Dendritic cell treated with granulocyte-macrophage colony-stimulating factor and Interleukin-4, amounts not matched to agents 40 ng/mL and 50 ng/mL, for 4 days (primary cell): ENCODE measurements at regions not wholly inside any gene's neighbourhood (a gene's known extent, or its start where the extent isn't known, plus 50 kb on each side); places are given as distances from the start of the nearest gene placed in this dataset.

Experiments used
- H3K27ac Mint-ChIP-seq: one replicate; pipeline ENCODE4 v1.8.0; 2022; ENCODE audit warnings: mild to moderate bottlenecking, mixed read lengths
- H3K27me3 Mint-ChIP-seq: one replicate; pipeline ENCODE4 v1.8.0; 2022; ENCODE audit warnings: mild to moderate bottlenecking, mixed read lengths
- H3K36me3 Mint-ChIP-seq: one replicate; pipeline ENCODE4 v1.8.0; 2022; ENCODE audit warnings: low read depth, mixed read lengths
- H3K4me1 Mint-ChIP-seq: one replicate; pipeline ENCODE4 v1.8.0; 2022; ENCODE audit warnings: low read depth, mixed read lengths
- H3K4me3 Mint-ChIP-seq: one replicate; pipeline ENCODE4 v1.8.0; 2022; ENCODE audit warnings: mild to moderate bottlenecking, moderate library complexity, mixed read lengths
- H3K9me3 Mint-ChIP-seq: one replicate; pipeline ENCODE4 v1.8.0; 2022; ENCODE audit warnings: mixed read lengths
- intact Hi-C: fragments of 100-400 bp; cut with micrococcal nuclease; formaldehyde crosslinking; loops from one replicate; pipeline ENCODE4 v1.15.0; 2022

GRCh38 chr1:23639460-23640095 lies 52.0 kb upstream of the RPL11 start:
- Mint-ChIP-seq H3K4me1 (peaks cover 19% of the 10 kb centered on the region), H3K9me3 (no peaks in the 10 kb centered on the region)

GRCh38 chr1:23638786-23639241 lies 52.8 kb upstream of the RPL11 start:
- Mint-ChIP-seq H3K4me1 (peaks cover 24% of the 10 kb centered on the region), H3K4me3 (no peak overlapping the region), H3K36me3 (no peaks in the 10 kb centered on the region), H3K27ac (no peak overlapping the region), H3K9me3 (no peaks in the 10 kb centered on the region), H3K27me3 (peaks cover 42% of the 10 kb centered on the region)
- intact Hi-C loops: loop anchor here (5.0 kb wide), 1 partner anchor 142 kb away; no protein-coding TSS in a partner anchor

More at GRCh38 chr1:23639460-23640095, 52.0 kb upstream of the RPL11 start:
- H3K27ac Mint-ChIP-seq: no peak overlapping the region
- intact Hi-C loops: loop anchor here (5.0 kb wide), 1 partner anchor 142 kb away; no protein-coding TSS in a partner anchor
- peaks cover 41% of the 10 kb centered on the region for H3K27me3 Mint-ChIP-seq
- H3K4me3 Mint-ChIP-seq: no peak overlapping the region
- H3K36me3 Mint-ChIP-seq: no peaks in the 10 kb centered on the region

GRCh38 chr1:23638188-23638619 lies 53.4 kb upstream of the RPL11 start:
- intact Hi-C loops: loop anchor here (5.0 kb wide), 1 partner anchor 141 kb away; no protein-coding TSS in a partner anchor
- Mint-ChIP-seq H3K4me3 (no peak overlapping the region), H3K9me3 (no peaks in the 10 kb centered on the region), H3K36me3 (no peaks in the 10 kb centered on the region), H3K27me3 (peaks cover 40% of the 10 kb centered on the region), H3K27ac (no peak overlapping the region), H3K4me1 (peaks cover 24% of the 10 kb centered on the region)

GRCh38 chr1:23636009-23636408 lies 55.6 kb upstream of the RPL11 start:
- peaks cover 24% of the 10 kb centered on the region for H3K4me1 Mint-ChIP-seq
- H3K27ac Mint-ChIP-seq: no peak overlapping the region
- H3K4me3 Mint-ChIP-seq: no peak overlapping the region
- intact Hi-C loops: loop anchor here (5.0 kb wide), 1 partner anchor 139 kb away; no protein-coding TSS in a partner anchor
- H3K27me3 Mint-ChIP-seq: peaks cover 46% of the 10 kb centered on the region
- H3K36me3 Mint-ChIP-seq: no peaks in the 10 kb centered on the region
- H3K9me3 Mint-ChIP-seq: no peaks in the 10 kb centered on the region

- peaks cover 24% of the 10 kb centered on the region for H3K4me1 Mint-ChIP-seq
- H3K4me3 Mint-ChIP-seq: peak overlapping the region; percentile 61
- intact Hi-C loops: loop anchor here (5.0 kb wide), 1 partner anchor 138 kb away; no protein-coding TSS in a partner anchor
- no peaks in the 10 kb centered on the region for H3K36me3 Mint-ChIP-seq
- peak overlapping the region; percentile 36 for H3K27ac Mint-ChIP-seq
- H3K9me3 Mint-ChIP-seq: no peaks in the 10 kb centered on the region
- H3K27me3 Mint-ChIP-seq: peaks cover 48% of the 10 kb centered on the region
Observed at GRCh38 chr1:23634840-23635651, 56.6 kb upstream of the RPL11 start.

- Mint-ChIP-seq H3K36me3 (no peaks in the 10 kb centered on the region), H3K9me3 (no peaks in the 10 kb centered on the region), H3K4me3 (no peak overlapping the region), H3K27me3 (peaks cover 47% of the 10 kb centered on the region), H3K27ac (no peak overlapping the region), H3K4me1 (peaks cover 20% of the 10 kb centered on the region)
- intact Hi-C loops: no loop called here
Observed at GRCh38 chr1:23634518-23634839, 57.1 kb upstream of the RPL11 start.

GRCh38 chr1:23632479-23633160 lies 59.0 kb upstream of the RPL11 start:
- Mint-ChIP-seq H3K4me3 (no peak overlapping the region), H3K4me1 (peaks cover 16% of the 10 kb centered on the region), H3K36me3 (no peaks in the 10 kb centered on the region), H3K27ac (no peak overlapping the region), H3K9me3 (no peaks in the 10 kb centered on the region), H3K27me3 (peaks cover 41% of the 10 kb centered on the region)
- intact Hi-C loops: no loop called here

GRCh38 chr1:23629708-23630290 lies 61.8 kb upstream of the RPL11 start:
- intact Hi-C loops: no loop called here
- no peak overlapping the region for H3K27ac Mint-ChIP-seq
- peaks cover 7% of the 10 kb centered on the region for H3K4me1 Mint-ChIP-seq
- H3K27me3 Mint-ChIP-seq: peaks cover 41% of the 10 kb centered on the region
- no peak overlapping the region for H3K4me3 Mint-ChIP-seq
- peaks cover 9% of the 10 kb centered on the region for H3K9me3 Mint-ChIP-seq
- no peaks in the 10 kb centered on the region for H3K36me3 Mint-ChIP-seq

- H3K27ac Mint-ChIP-seq: no peak overlapping the region
- H3K36me3 Mint-ChIP-seq: no peaks in the 10 kb centered on the region
- no peaks in the 10 kb centered on the region for H3K4me1 Mint-ChIP-seq
- intact Hi-C loops: no loop called here
- peaks cover 40% of the 10 kb centered on the region for H3K27me3 Mint-ChIP-seq
- no peak overlapping the region for H3K4me3 Mint-ChIP-seq
- peaks cover 9% of the 10 kb centered on the region for H3K9me3 Mint-ChIP-seq
Observed at GRCh38 chr1:23628951-23629387, 62.6 kb upstream of the RPL11 start.

- peaks cover 9% of the 10 kb centered on the region for H3K9me3 Mint-ChIP-seq
- no peak overlapping the region for H3K4me3 Mint-ChIP-seq
- no peaks in the 10 kb centered on the region for H3K36me3 Mint-ChIP-seq
- H3K27me3 Mint-ChIP-seq: peaks cover 41% of the 10 kb centered on the region
- H3K27ac Mint-ChIP-seq: no peak overlapping the region
- intact Hi-C loops: no loop called here
- no peaks in the 10 kb centered on the region for H3K4me1 Mint-ChIP-seq
Observed at GRCh38 chr1:23627069-23627735, 64.4 kb upstream of the RPL11 start.

- H3K27ac Mint-ChIP-seq: no peak overlapping the region
- no peaks in the 10 kb centered on the region for H3K36me3 Mint-ChIP-seq
- H3K9me3 Mint-ChIP-seq: peaks cover 9% of the 10 kb centered on the region
- H3K4me1 Mint-ChIP-seq: no peaks in the 10 kb centered on the region
- H3K4me3 Mint-ChIP-seq: no peak overlapping the region
- H3K27me3 Mint-ChIP-seq: peaks cover 49% of the 10 kb centered on the region
- intact Hi-C loops: no loop called here
Observed at GRCh38 chr1:23625929-23626535, 65.6 kb upstream of the RPL11 start.

- Mint-ChIP-seq H3K9me3 (peaks cover 9% of the 10 kb centered on the region), H3K27me3 (peaks cover 52% of the 10 kb centered on the region), H3K27ac (no peak overlapping the region), H3K4me3 (no peak overlapping the region), H3K36me3 (no peaks in the 10 kb centered on the region), H3K4me1 (no peaks in the 10 kb centered on the region)
- intact Hi-C loops: no loop called here
Observed at GRCh38 chr1:23625459-23625858, 66.1 kb upstream of the RPL11 start.

GRCh38 chr1:23624440-23624839 lies 65.1 kb upstream of the ID3 start:
- Mint-ChIP-seq H3K9me3 (peaks cover 9% of the 10 kb centered on the region), H3K36me3 (no peaks in the 10 kb centered on the region), H3K27me3 (peaks cover 57% of the 10 kb centered on the region), H3K4me1 (no peaks in the 10 kb centered on the region), H3K27ac (no peak overlapping the region), H3K4me3 (no peak overlapping the region)
- intact Hi-C loops: no loop called here
